ENCODE measurements at regions not wholly inside any gene's neighbourhood (a gene's known extent, or its start where the extent isn't known, plus 50 kb on each side); places are given as distances from the start of the nearest gene placed in this dataset.

DNA sequence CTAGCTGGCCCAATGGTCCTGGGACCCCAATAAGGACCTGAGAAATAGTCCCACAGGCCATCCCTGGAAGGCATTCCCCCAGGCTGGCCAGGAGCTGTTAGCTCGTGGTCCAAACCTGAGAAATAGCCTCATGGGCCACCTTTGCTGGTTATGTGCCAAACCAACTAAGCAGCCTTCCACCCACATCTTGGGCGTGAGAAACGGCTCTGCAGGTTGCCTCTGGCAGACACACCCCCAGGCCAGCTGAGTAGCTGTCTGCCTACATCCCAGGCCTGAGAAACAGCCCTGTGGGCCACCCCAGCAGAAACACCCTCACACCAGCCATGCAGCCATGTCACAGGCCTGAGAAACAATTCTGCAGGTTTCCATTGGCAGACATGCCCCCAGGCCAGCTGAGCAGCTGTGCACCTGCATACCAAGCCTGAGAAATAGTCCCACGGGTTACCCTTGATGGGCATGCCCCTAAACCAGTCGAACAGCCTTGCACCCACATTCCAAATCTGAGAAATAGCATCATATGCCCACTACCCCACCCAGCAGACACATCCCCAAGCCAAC, 567.8 kb upstream of the ID4 start:
- in situ Hi-C loops (cut with MboI) (no loop called here), intact Hi-C loops (cut with micrococcal nuclease) (no loop called here)
- Histone ChIP-seq H3K4me2 (ENCODE audit: insufficient read depth, low read length) (no peak overlapping the region), H3K9me1 (ENCODE audit: control insufficient read depth, insufficient read depth, low read length) (no peaks in the 10 kb centered on the region), H3K27me3 (ENCODE audit: control insufficient read depth in 2 of 2, insufficient read depth in 2 of 2, low read length in 2 of 2) (no peaks in the 10 kb centered on the region), H3K27ac (ENCODE audit: extremely low read depth, low read depth, low read length) (no peak overlapping the region), H3K9me3 (replicated peaks; ENCODE audit: control insufficient read depth, insufficient read depth, low read depth, low read length) (0 out of 2 replicates have a peak, but pooled peaks cover 2% of the 10 kb centered on the region), H2AFZ (ENCODE audit: low read depth, low read length) (no peak overlapping the region), H3K4me3 (no peak overlapping the region), H3K9ac (ENCODE audit: insufficient read depth in 1 of 2, low read depth in 2 of 2, low read length in 2 of 2) (no peak overlapping the region), H3K36me3 (ENCODE audit: control insufficient read depth, insufficient read depth, low read length) (no peaks in the 10 kb centered on the region), H3K4me1 (replicated peaks in 1 of 2; ENCODE audit: control insufficient read depth in 2 of 2, insufficient read depth in 2 of 2, low read length in 2 of 2) (no peaks in the 10 kb centered on the region), H4K20me1 (replicated peaks; ENCODE audit: control insufficient read depth, insufficient read depth, low read length) (no peaks in the 10 kb centered on the region), H3K79me2 (ENCODE audit: control insufficient read depth, insufficient read depth, low read length) (no peaks in the 10 kb centered on the region)
- TF ChIP-seq ZNF184 (CRISPR knock-in tag; IDR thresholded peaks at IDR 0.05), result no peak
- TF ChIP-seq ERF (CRISPR knock-in tag; IDR thresholded peaks at IDR 0.05), result no peak
- TF ChIP-seq ZMIZ1 (IDR thresholded peaks at IDR 0.05; ENCODE audit: low read depth in 2 of 2, low read length in 2 of 2), result no peak
- no peak for TF ChIP-seq SAFB2 (IDR thresholded peaks at IDR 0.05; ENCODE audit: borderline replicate concordance, low read depth, low read length, severe bottlenecking)
- TF ChIP-seq ZBTB33 (CRISPR knock-in tag; IDR thresholded peaks at IDR 0.05), result no peak
- TF ChIP-seq ZNF175 (CRISPR knock-in tag; IDR thresholded peaks at IDR 0.05; ENCODE audit: low read depth), result no peak
- TF ChIP-seq, protein P1, sequence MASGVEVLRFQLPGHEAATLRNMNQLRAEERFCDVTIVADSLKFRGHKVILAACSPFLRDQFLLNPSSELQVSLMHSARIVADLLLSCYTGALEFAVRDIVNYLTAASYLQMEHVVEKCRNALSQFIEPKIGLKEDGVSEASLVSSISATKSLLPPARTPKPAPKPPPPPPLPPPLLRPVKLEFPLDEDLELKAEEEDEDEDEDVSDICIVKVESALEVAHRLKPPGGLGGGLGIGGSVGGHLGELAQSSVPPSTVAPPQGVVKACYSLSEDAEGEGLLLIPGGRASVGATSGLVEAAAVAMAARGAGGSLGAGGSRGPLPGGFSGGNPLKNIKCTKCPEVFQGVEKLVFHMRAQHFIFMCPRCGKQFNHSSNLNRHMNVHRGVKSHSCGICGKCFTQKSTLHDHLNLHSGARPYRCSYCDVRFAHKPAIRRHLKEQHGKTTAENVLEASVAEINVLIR (CRISPR knock-in tag; IDR thresholded peaks at IDR 0.05), result no peak
- no peak for TF ChIP-seq ZNF174 (CRISPR knock-in tag; IDR thresholded peaks at IDR 0.05)
- TF ChIP-seq, protein P2, sequence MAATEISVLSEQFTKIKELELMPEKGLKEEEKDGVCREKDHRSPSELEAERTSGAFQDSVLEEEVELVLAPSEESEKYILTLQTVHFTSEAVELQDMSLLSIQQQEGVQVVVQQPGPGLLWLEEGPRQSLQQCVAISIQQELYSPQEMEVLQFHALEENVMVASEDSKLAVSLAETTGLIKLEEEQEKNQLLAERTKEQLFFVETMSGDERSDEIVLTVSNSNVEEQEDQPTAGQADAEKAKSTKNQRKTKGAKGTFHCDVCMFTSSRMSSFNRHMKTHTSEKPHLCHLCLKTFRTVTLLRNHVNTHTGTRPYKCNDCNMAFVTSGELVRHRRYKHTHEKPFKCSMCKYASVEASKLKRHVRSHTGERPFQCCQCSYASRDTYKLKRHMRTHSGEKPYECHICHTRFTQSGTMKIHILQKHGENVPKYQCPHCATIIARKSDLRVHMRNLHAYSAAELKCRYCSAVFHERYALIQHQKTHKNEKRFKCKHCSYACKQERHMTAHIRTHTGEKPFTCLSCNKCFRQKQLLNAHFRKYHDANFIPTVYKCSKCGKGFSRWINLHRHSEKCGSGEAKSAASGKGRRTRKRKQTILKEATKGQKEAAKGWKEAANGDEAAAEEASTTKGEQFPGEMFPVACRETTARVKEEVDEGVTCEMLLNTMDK (IDR thresholded peaks at IDR 0.05; ENCODE audit: borderline replicate concordance, insufficient read depth, low read depth, low read length, poor library complexity, severe bottlenecking), result no peak
- 0% methylated on average over 5 of the region's 5 CpGs for WGBS (ENCODE audit: insufficient coverage, low coverage, missing lambda C conversion rate)
- no peak for FAIRE-seq
- DNase-seq (ENCODE audit: extremely low read depth in 1 of 4, low spot score in 3 of 4), result no peak
- POLR2A ChIA-PET, result interaction anchor here (0.6 kb wide), 1 partner anchor 126 kb away, joined by 3 read pairs; no protein-coding TSS in a partner anchor
- no TSS peak for BruUV-seq (replicated peaks)
- CTCF ChIA-PET (ENCODE audit: low intra/inter-chr PET ratio), result no interaction called here
- ATAC-seq, result no peak
